22Rv1 (cell line): ENCODE measurements at regions not wholly inside any gene's neighbourhood (a gene's known extent, or its start where the extent isn't known, plus 50 kb on each side); places are given as distances from the start of the nearest gene placed in this dataset.

Source experiments
- ZFX ChIP-seq: fragments of 450-650 bp; IDR thresholded peaks from 2 replicates; pipeline ENCODE4 v1.6.1; 2017; ENCODE audit warnings: antibody characterized with exemption, borderline replicate concordance
- TF ChIP-seq, protein P1 (sequence below): fragments of 450-650 bp; IDR thresholded peaks from 2 replicates; pipeline ENCODE4 v1.5.1; 2017; ENCODE audit warnings: mild to moderate bottlenecking

DNA sequence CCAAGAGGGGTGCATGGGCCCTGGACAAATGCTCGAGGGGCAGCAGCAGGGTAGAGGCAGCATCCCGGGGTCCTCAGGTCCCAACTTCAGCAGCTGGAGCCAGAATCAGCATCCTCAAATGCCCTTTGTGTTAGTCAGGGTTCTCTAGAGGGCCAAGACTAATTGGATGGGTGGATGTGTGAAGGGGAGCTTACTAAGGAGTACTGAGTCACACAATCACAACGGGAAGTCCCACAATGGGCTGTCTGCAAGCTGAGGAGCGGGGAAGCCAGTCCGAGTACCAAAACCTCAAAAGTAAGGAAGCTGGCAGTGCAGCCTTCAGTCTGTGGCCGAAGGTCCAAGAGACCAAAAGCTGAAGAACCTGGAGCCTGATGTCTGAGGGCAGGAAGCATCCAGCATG is 162.9 kb upstream of the TCERG1L start:
- TF ChIP-seq, protein P1, sequence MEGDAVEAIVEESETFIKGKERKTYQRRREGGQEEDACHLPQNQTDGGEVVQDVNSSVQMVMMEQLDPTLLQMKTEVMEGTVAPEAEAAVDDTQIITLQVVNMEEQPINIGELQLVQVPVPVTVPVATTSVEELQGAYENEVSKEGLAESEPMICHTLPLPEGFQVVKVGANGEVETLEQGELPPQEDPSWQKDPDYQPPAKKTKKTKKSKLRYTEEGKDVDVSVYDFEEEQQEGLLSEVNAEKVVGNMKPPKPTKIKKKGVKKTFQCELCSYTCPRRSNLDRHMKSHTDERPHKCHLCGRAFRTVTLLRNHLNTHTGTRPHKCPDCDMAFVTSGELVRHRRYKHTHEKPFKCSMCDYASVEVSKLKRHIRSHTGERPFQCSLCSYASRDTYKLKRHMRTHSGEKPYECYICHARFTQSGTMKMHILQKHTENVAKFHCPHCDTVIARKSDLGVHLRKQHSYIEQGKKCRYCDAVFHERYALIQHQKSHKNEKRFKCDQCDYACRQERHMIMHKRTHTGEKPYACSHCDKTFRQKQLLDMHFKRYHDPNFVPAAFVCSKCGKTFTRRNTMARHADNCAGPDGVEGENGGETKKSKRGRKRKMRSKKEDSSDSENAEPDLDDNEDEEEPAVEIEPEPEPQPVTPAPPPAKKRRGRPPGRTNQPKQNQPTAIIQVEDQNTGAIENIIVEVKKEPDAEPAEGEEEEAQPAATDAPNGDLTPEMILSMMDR: no peak
- TF ChIP-seq ZFX: no peak
